H1 (cell line): ENCODE measurements at regions not wholly inside any gene's neighbourhood (a gene's known extent, or its start where the extent isn't known, plus 50 kb on each side); places are given as distances from the start of the nearest gene placed in this dataset.

ENCODE experiments used
- CHD2 ChIP-seq: IDR thresholded peaks from 2 replicates; pipeline ENCODE4 v1.6.1; 2012; ENCODE audit warnings: low read length, improper control_type of control experiment
- EZH2 ChIP-seq: fragments of 200-600 bp; sonication (generic); IDR thresholded peaks from 2 replicates; pipeline ENCODE4 v1.7.1; 2012; ENCODE audit warnings: low read depth, mild to moderate bottlenecking, moderate library complexity, low read length, inconsistent platforms; ENCODE audit not compliant: severe bottlenecking
- JUND ChIP-seq: IDR thresholded peaks from 2 replicates; pipeline ENCODE4 v1.6.1; 2011; ENCODE audit warnings: mild to moderate bottlenecking, improper control_type of control experiment, low read length
- KDM1A ChIP-seq: fragments of 200-600, 300-600 bp; sonication (generic); IDR thresholded peaks from 2 replicates; pipeline ENCODE4 v1.7.1; 2016; ENCODE audit warnings: mild to moderate bottlenecking, low read length, borderline replicate concordance
- SP4 ChIP-seq: IDR thresholded peaks from 2 replicates; pipeline ENCODE4 v1.6.1; 2012; ENCODE audit warnings: low read length, inconsistent platforms
- TEAD4 ChIP-seq: IDR thresholded peaks from 2 replicates; pipeline ENCODE4 v1.6.1; 2012; ENCODE audit warnings: low read depth, low read length, inconsistent platforms, mixed read lengths
- TF ChIP-seq, protein P1 (sequence below), 3 experiments: IDR thresholded peaks; 1 replicate in 2 of 3; 2 replicates in 1 of 3; pipeline versions ENCODE4 v1.5.1 to v1.6.1; 2011; ENCODE audit warnings: low read length in 3 of 3, mild to moderate bottlenecking in 3 of 3, inconsistent platforms in 2 of 3, low read depth in 1 of 3, moderate library complexity in 1 of 3; ENCODE audit not compliant: insufficient read depth in 1 of 3; ENCODE audit errors: control extremely low read depth in 1 of 3

DNA sequence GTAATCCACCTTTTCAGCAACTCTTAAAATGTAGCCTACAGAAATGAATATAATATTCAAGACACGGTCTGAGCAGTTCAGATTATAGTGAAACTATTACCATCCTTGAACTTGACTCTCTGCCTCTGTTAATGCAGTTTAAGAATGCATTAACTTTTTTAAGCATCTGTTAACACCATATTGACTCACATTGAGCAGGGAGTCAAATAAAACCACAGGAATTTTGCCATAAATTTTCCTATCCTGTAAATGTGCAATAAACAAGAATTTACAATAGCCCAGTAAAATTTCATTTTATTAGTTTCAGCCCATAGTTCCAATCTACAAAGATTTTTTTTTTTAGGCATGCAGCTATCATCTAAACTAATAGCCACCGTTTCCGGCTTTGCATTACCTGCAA is 239.2 kb upstream of the DEFB112 start:
- TF ChIP-seq KDM1A (no peak), SP4 (no peak), EZH2 (no peak), TEAD4 (no peak), CHD2 (no peak), JUND (no peak)
- TF ChIP-seq, protein P1, sequence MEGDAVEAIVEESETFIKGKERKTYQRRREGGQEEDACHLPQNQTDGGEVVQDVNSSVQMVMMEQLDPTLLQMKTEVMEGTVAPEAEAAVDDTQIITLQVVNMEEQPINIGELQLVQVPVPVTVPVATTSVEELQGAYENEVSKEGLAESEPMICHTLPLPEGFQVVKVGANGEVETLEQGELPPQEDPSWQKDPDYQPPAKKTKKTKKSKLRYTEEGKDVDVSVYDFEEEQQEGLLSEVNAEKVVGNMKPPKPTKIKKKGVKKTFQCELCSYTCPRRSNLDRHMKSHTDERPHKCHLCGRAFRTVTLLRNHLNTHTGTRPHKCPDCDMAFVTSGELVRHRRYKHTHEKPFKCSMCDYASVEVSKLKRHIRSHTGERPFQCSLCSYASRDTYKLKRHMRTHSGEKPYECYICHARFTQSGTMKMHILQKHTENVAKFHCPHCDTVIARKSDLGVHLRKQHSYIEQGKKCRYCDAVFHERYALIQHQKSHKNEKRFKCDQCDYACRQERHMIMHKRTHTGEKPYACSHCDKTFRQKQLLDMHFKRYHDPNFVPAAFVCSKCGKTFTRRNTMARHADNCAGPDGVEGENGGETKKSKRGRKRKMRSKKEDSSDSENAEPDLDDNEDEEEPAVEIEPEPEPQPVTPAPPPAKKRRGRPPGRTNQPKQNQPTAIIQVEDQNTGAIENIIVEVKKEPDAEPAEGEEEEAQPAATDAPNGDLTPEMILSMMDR (IDR thresholded peaks at IDR 0.05; ENCODE audit: control extremely low read depth in 1 of 3, insufficient read depth in 1 of 3, low read depth in 1 of 3, low read length in 3 of 3) = no peak
